Islet precursor cell (in vitro differentiated cells): ENCODE measurements at regions not wholly inside any gene's neighbourhood (a gene's known extent, or its start where the extent isn't known, plus 50 kb on each side); places are given as distances from the start of the nearest gene placed in this dataset.
"Not testable (repeated sequence)": the region's sequence is repeated elsewhere in the genome, so short reads cannot be mapped to it uniquely, and the experiment has no call there.

Source experiments
- DNase-seq: peaks from one replicate; pipeline ENCODE4 v3.0.0-alpha.2; 2018

DNA sequence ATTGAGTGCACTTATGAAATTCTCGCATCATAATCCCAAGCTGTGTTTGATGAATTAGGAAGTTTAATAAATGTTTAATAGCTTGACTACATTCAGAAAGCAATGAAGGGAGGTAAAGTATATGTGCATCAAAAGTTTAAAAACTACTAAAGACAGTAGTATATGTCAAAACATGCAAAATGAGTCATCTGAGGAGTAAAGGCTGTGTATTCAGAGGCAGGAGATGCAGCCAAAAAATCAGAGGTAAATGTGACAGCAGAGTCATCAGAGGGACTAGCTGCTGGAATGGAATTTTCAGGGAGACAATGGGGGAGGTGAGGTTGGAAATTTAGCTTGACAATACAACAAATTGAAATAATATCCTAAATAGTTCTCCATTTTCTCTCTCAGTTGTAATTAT, 127.0 kb upstream of the FUNDC1 start:
- no peak for DNase-seq

DNA sequence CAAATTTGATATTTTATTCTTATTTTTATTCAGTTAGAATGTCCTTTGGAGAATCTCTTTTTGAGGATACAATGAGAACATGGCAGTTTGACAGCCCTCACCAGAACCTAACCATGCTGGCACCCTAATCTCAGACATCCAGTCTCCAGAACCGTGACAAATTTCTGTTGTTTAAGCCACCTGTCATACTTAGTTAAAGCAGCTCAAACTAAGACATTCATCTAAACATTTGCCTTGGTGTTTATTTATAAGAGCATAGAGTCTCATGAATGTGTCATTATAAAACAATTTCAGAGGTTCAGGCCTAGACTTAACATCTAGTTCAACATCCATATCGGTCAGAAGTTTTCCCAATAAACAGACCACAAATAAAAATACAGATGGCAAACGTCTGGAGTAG, 125.1 kb upstream of the FUNDC1 start:
- no peak for DNase-seq

DNA sequence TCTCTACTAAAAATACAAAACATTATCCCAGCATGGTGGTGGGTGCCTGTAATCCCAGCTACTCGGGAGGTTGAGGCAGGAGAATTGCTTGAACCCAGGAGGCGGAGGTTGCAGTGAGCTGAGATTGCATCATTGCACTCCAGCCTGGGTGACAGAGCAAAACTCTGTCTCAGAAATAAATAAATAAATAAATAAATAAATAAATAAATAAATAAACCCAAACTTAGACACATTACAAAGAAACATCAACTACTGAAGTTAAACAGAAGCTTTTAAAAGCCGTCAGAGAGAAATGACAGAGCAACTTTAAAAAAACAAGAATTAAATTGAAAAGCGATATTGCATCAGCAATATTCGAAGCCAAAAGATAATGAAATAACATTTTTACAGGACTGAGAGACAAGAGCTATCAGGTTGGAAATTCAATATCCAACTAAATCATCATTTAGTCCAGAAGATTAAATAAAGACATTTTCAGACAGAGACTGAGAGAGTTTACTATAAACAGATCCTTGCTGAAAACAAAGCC, 115.1 kb upstream of the FUNDC1 start:
- DNase-seq: not testable (repeated sequence)

DNA sequence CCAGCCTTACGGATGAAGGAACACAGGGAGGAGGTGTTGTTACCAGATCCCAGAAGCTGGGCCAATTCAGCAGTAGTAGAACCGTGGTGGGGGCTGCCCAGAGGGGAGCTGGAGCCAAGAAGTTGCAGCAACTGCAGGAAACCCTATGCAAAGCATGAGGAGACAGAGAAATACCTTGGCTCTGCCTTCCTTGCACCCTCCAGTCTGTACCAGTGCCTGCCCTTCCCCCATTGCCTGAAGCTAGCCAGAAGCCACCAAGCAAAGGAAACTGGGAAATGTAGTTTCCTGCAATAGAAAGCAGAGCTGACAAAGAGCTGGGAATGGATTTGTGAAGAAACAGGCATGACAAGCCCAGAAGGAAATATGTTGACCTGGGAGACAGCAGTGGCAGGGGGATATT, 108.7 kb upstream of the FUNDC1 start:
- peak; percentile 56 for DNase-seq

DNA sequence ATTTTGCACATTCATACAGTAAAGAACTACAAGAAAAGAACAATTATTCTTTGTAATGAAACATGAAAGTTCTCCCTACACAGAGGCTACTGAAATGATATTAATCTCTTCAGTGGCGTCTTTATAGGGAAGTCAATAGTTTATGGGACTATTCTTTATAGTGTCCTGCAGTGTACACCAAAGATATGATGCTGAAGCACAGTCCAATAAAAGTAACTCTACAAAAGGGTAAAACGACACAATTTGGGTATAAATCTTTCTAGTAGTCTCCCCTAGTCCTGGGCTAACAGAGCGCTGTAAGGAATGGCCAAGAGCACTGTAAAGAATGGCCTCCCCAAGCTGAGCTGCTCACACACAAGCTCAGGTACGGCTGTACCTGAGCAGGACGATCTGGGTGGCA, 101.1 kb upstream of the FUNDC1 start:
- no peak for DNase-seq

DNA sequence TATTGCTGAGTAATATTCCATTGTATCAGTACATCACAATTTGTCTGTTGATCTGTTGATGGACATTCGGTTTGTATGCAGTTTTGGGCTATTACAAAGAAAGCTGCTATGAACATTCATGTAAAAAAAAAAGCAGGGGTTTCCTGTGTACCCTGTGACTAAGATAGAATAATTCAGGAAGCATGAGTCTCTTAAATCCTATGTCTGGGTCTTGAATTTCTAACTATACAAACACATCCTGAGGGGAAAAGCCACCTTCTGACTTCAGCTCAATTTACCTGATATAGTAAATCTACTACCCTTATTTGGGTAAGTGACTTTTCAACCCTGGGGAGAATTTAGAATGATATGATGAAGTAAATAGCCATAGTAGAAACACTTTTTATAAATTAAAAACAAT, 94.6 kb upstream of the FUNDC1 start:
- DNase-seq: no peak

DNA sequence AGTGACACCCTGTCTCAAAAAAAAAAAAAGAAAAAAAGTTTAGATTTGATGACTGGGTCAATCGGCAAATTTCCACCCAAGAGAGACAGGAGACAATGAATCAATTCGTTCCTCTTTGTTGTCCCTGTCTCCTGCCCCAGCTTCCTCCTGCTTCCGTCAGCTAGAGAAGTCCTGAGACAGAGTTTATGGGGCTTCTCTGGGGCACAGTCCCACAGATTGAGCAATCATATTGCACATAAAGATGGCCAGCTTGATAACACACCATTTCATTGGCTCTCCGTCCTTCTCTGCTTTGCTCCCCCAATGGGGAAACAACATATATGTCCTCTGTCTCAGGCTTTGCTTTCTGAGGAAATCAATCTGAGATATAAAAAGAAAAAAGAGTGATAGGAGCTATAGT, 78.4 kb upstream of the FUNDC1 start:
- DNase-seq: no peak

DNA sequence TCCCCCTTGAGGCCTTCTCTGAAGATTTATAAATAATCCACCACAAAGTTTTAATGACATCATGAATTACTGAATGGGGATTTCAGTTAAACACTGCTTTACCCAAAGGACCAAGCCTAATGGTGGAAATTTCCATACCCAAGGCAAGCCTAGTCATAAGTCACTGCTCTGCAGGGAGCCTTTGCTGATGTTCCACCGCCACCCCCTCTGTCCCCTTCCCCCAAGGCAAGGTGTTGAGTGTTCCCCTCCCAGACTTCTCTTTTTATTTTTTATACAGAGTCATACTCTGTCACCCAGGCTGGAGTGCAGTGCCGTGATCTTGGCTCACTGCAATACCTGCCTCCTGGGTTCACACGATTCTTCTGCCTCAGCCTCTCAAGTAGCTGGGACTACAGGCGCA, 76.4 kb upstream of the FUNDC1 start:
- DNase-seq: no peak

DNA sequence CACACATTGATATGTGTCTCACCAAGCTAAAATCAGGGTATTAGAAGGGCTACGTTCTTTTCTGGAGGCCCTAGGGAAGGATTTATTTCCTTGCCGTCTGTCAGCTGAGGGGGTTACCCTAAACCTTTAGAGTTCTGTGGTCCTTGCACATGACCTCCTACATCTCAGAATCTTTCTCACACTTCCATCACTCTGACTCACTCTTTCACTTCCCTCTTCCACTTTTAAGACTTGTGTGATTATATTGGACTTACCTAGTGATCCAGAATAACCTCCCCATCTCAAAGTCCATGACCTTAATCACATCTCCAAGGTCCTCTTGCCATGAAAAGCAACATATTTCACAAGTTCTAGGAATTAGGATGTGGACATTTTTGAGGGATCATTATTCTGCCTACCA, 53.6 kb upstream of the FUNDC1 start:
- no peak for DNase-seq
